Cerebellar nuclear complex (tissue), 1 donor: ENCODE measurements at regions not wholly inside any gene's neighbourhood (a gene's known extent, or its start where the extent isn't known, plus 50 kb on each side); places are given as distances from the start of the nearest gene placed in this dataset.

Experiments used
- DNase-seq, 2 experiments: peaks; one replicate each; lab custom pipeline; 2025; lab: John Stamatoyannopoulos, UW

- no peak for DNase-seq
Measured at GRCh38 chr13:105311094-105311493, 1224.4 kb downstream of the EFNB2 start.

GRCh38 chr13:105307776-105308175, 1227.7 kb downstream of the EFNB2 start:
- no peak for DNase-seq

GRCh38 chr13:105297839-105298238, 1237.6 kb downstream of the EFNB2 start:
- DNase-seq: no peak

- no peak for DNase-seq
Measured at GRCh38 chr13:105291987-105292386, 1243.5 kb downstream of the EFNB2 start.

GRCh38 chr13:105290596-105290995, 1244.9 kb downstream of the EFNB2 start:
- no peak for DNase-seq

- no peak for DNase-seq
Measured at GRCh38 chr13:105285526-105285925, 1249.9 kb downstream of the EFNB2 start.

GRCh38 chr13:105282406-105283285, 1252.8 kb downstream of the EFNB2 start:
- no peak for DNase-seq

- no peak for DNase-seq
Measured at GRCh38 chr13:105278943-105279381, 1256.5 kb downstream of the EFNB2 start.

GRCh38 chr13:105276571-105276970, 1258.9 kb downstream of the EFNB2 start:
- no peak for DNase-seq

GRCh38 chr13:105273665-105274222, 1261.7 kb downstream of the EFNB2 start:
- DNase-seq: no peak

GRCh38 chr13:105272660-105273631, 1262.5 kb downstream of the EFNB2 start:
- DNase-seq: no peak

GRCh38 chr13:105266615-105267014, 1268.8 kb downstream of the EFNB2 start:
- no peak for DNase-seq

- DNase-seq: no peak
Measured at GRCh38 chr13:105262579-105262978, 1272.9 kb downstream of the EFNB2 start.

- no peak for DNase-seq
Measured at GRCh38 chr13:105259426-105259825, 1276.0 kb downstream of the EFNB2 start.

GRCh38 chr13:105255472-105255871, 1280.0 kb downstream of the EFNB2 start:
- no peak for DNase-seq

GRCh38 chr13:105251293-105251692, 1284.2 kb downstream of the EFNB2 start:
- no peak for DNase-seq

- DNase-seq: no peak
Measured at GRCh38 chr13:105247830-105248229, 1287.6 kb downstream of the EFNB2 start.

- DNase-seq: no peak
Measured at GRCh38 chr13:105240371-105240770, 1295.1 kb downstream of the EFNB2 start.

GRCh38 chr13:105232439-105232838, 1303.0 kb downstream of the EFNB2 start:
- no peak for DNase-seq

GRCh38 chr13:105232006-105232405, 1303.5 kb downstream of the EFNB2 start:
- DNase-seq: no peak

- no peak for DNase-seq
Measured at GRCh38 chr13:105231579-105231978, 1303.9 kb downstream of the EFNB2 start.

- no peak for DNase-seq
Measured at GRCh38 chr13:105220881-105221280, 1314.6 kb downstream of the EFNB2 start.
